Mesothelial cell of epicardium (in vitro differentiated cells): ENCODE measurements at regions not wholly inside any gene's neighbourhood (a gene's known extent, or its start where the extent isn't known, plus 50 kb on each side); places are given as distances from the start of the nearest gene placed in this dataset.

Source experiments
- DNase-seq, 2 experiments: peaks; one replicate each; pipeline ENCODE4 v3.0.0; 2021; ENCODE audit warnings: low spot score in 2 of 2; ENCODE audit not compliant: unreplicated experiment in 2 of 2
- H3K27ac Mint-ChIP-seq: 2 replicates; pipeline ENCODE4 v1.8.0; 2021; ENCODE audit warnings: mixed read lengths
- H3K27me3 Mint-ChIP-seq: 2 replicates; pipeline ENCODE4 v1.8.0; 2021; ENCODE audit warnings: low read depth, mixed read lengths
- H3K36me3 Mint-ChIP-seq: 2 replicates; pipeline ENCODE4 v1.8.0; 2021; ENCODE audit warnings: mixed read lengths
- H3K4me1 Mint-ChIP-seq: 2 replicates; pipeline ENCODE4 v1.8.0; 2021; ENCODE audit warnings: mixed read lengths
- H3K4me3 Mint-ChIP-seq: 2 replicates; pipeline ENCODE4 v1.8.0; 2021; ENCODE audit warnings: mild to moderate bottlenecking, moderate library complexity, mixed read lengths
- H3K9me3 Mint-ChIP-seq: 2 replicates; pipeline ENCODE4 v1.8.0; 2021; ENCODE audit warnings: mixed read lengths
- CTCF ChIP-seq: fragments of 200-600 bp; sonication (generic); IDR thresholded peaks from one replicate; pipeline ENCODE4 v1.5.0; 2021; ENCODE audit warnings: antibody characterized with exemption; ENCODE audit not compliant: unreplicated experiment

- Mint-ChIP-seq H3K36me3 (no peaks in the 10 kb centered on the region), H3K4me1 (peaks cover 17% of the 10 kb centered on the region), H3K27ac (peak overlapping the region; percentile 18), H3K9me3 (peaks cover 4% of the 10 kb centered on the region), H3K27me3 (no peaks in the 10 kb centered on the region), H3K4me3 (no peak overlapping the region)
- TF ChIP-seq CTCF = no peak
- no peak for DNase-seq
These were observed 618.3 kb downstream of the NR2F1-AS1 start for GRCh38 chr5:92962752-92963151.

GRCh38 chr5:92956886-92957285, 624.1 kb downstream of the NR2F1-AS1 start:
- Mint-ChIP-seq H3K36me3 (peaks cover 7% of the 10 kb centered on the region), H3K9me3 (peaks cover 30% of the 10 kb centered on the region), H3K4me3 (no peak overlapping the region), H3K27ac (no peak overlapping the region), H3K4me1 (no peaks in the 10 kb centered on the region), H3K27me3 (no peaks in the 10 kb centered on the region)
- TF ChIP-seq CTCF = no peak
- DNase-seq = no peak

GRCh38 chr5:92952243-92952642, 628.8 kb downstream of the NR2F1-AS1 start:
- Mint-ChIP-seq H3K9me3 (peaks cover 70% of the 10 kb centered on the region), H3K27ac (no peak overlapping the region), H3K36me3 (peaks cover 31% of the 10 kb centered on the region), H3K4me3 (no peak overlapping the region), H3K4me1 (no peaks in the 10 kb centered on the region), H3K27me3 (no peaks in the 10 kb centered on the region)
- TF ChIP-seq CTCF = no peak
- no peak for DNase-seq

GRCh38 chr5:92951746-92952145, 629.3 kb downstream of the NR2F1-AS1 start:
- peaks cover 31% of the 10 kb centered on the region for H3K36me3 Mint-ChIP-seq
- H3K27me3 Mint-ChIP-seq = no peaks in the 10 kb centered on the region
- no peak overlapping the region for H3K4me3 Mint-ChIP-seq
- peaks cover 71% of the 10 kb centered on the region for H3K9me3 Mint-ChIP-seq
- no peaks in the 10 kb centered on the region for H3K4me1 Mint-ChIP-seq
- H3K27ac Mint-ChIP-seq = no peak overlapping the region
- DNase-seq = no peak
- TF ChIP-seq CTCF = no peak

GRCh38 chr5:92946546-92946945, 634.5 kb downstream of the NR2F1-AS1 start:
- no peak for TF ChIP-seq CTCF
- H3K27ac Mint-ChIP-seq = no peak overlapping the region
- H3K9me3 Mint-ChIP-seq = peaks cover 42% of the 10 kb centered on the region
- DNase-seq = no peak
- no peaks in the 10 kb centered on the region for H3K27me3 Mint-ChIP-seq
- H3K4me3 Mint-ChIP-seq = no peak overlapping the region
- H3K4me1 Mint-ChIP-seq = peaks cover 33% of the 10 kb centered on the region
- peaks cover 21% of the 10 kb centered on the region for H3K36me3 Mint-ChIP-seq

GRCh38 chr5:92945605-92946097, 635.4 kb downstream of the NR2F1-AS1 start:
- Mint-ChIP-seq H3K4me3 (no peak overlapping the region), H3K9me3 (peaks cover 33% of the 10 kb centered on the region), H3K27me3 (no peaks in the 10 kb centered on the region), H3K27ac (peak overlapping the region; percentile 80), H3K4me1 (peaks cover 33% of the 10 kb centered on the region), H3K36me3 (peaks cover 18% of the 10 kb centered on the region)
- DNase-seq = no peak
- TF ChIP-seq CTCF = no peak
